Fibroblast of lung (primary cell): ENCODE measurements at regions not wholly inside any gene's neighbourhood (a gene's known extent, or its start where the extent isn't known, plus 50 kb on each side); places are given as distances from the start of the nearest gene placed in this dataset.

Source experiments
- DNase-seq, 2 donors: peaks; one replicate each; pipeline versions ENCODE4 v3.0.0 to v3.0.0-alpha.2; 2010; ENCODE audit warnings: low read depth in 2 of 2
- H2AFZ ChIP-seq: 2 replicates; pipeline ENCODE4 v1.5.1; 2012; ENCODE audit warnings: low read length, control low read depth, inconsistent platforms
- H3K27ac ChIP-seq: 2 replicates; pipeline ENCODE4 v1.5.1; 2011; ENCODE audit warnings: low read length, control low read depth; ENCODE audit not compliant: insufficient read depth
- H3K27me3 ChIP-seq: 2 replicates; pipeline ENCODE4 v1.5.1; 2011; ENCODE audit warnings: mild to moderate bottlenecking, low read length; ENCODE audit not compliant: control insufficient read depth, insufficient read depth
- H3K36me3 ChIP-seq: 2 replicates; pipeline ENCODE4 v1.5.1; 2011; ENCODE audit warnings: low read length; ENCODE audit not compliant: control insufficient read depth, insufficient read depth
- H3K4me1 ChIP-seq: 2 replicates; pipeline ENCODE4 v1.5.1; 2011; ENCODE audit warnings: low read length; ENCODE audit not compliant: control insufficient read depth, insufficient read depth; ENCODE audit errors: extremely low read depth
- H3K4me2 ChIP-seq: 2 replicates; pipeline ENCODE4 v1.5.1; 2011; ENCODE audit warnings: low read length, control low read depth; ENCODE audit not compliant: insufficient read depth; ENCODE audit errors: extremely low read depth
- H3K4me3 ChIP-seq, 4 experiments: fragments of 200-600 bp in 1 of 4; sonication (generic) in 1 of 4; replicated peaks in 1 of 4; 2 replicates each; pipeline ENCODE4 v1.5.1; 2011 to 2016; ENCODE audit warnings: low read length in 4 of 4, low read depth in 3 of 4, mild to moderate bottlenecking in 3 of 4, control low read depth in 2 of 4, inconsistent platforms in 1 of 4, mixed read lengths in 1 of 4; ENCODE audit not compliant: insufficient read depth in 1 of 4; ENCODE audit errors: control extremely low read depth in 1 of 4
- H3K79me2 ChIP-seq: 2 replicates; pipeline ENCODE4 v1.5.1; 2012; ENCODE audit warnings: mild to moderate bottlenecking, low read length, inconsistent platforms; ENCODE audit not compliant: control insufficient read depth, insufficient read depth
- H3K9ac ChIP-seq: 2 replicates; pipeline ENCODE4 v1.5.1; 2011; ENCODE audit warnings: mild to moderate bottlenecking, low read length, control low read depth; ENCODE audit not compliant: insufficient read depth
- H3K9me3 ChIP-seq: 2 replicates; pipeline ENCODE4 v1.5.1; 2012; ENCODE audit warnings: low read depth, low read length; ENCODE audit not compliant: control insufficient read depth, insufficient read depth
- H4K20me1 ChIP-seq: 2 replicates; pipeline ENCODE4 v1.5.1; 2011; ENCODE audit warnings: low read length; ENCODE audit not compliant: control insufficient read depth, insufficient read depth; ENCODE audit errors: extremely low read depth
- EZH2 ChIP-seq: IDR thresholded peaks from 2 replicates; pipeline ENCODE4 v1.5.1; 2012; ENCODE audit warnings: low read length, control low read depth, mild to moderate bottlenecking; ENCODE audit errors: missing control alignments
- TF ChIP-seq, protein P1 (sequence below), 2 donors: IDR thresholded peaks in 1 of 2; conservative IDR thresholded peaks in 1 of 2; 1 replicate in 1 of 2; 2 replicates in 1 of 2; pipeline ENCODE4 v1.5.1; 2011 to 2012; ENCODE audit warnings: low read length in 2 of 2, control low read depth in 1 of 2, inconsistent platforms in 1 of 2, low read depth in 1 of 2, mild to moderate bottlenecking in 1 of 2

DNA sequence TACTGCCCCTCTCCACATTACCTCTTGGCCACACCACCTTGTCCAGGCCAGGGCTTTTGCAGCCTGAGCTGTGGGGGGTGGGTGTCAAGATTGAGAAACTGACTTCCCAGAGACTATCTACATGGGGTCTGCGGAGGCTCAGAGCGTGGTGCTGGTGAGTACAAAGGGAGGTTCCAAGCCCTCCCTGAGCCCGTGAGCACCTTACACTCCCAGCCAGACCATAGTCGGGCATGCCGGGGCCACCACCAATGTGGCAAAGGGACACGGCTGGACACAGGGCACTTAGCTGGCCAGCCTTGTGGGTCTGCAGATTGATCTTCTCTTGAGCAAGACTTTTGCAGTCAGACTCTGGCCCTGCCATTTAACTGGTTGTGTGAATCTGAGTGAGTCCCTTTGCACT is 74.1 kb upstream of the GATA2 start:
- no peak overlapping the region for H3K4me2 ChIP-seq
- H3K9ac ChIP-seq = no peak overlapping the region
- no peak for DNase-seq
- H2AFZ ChIP-seq = no peak overlapping the region
- peaks cover 11% of the 10 kb centered on the region for H3K27me3 ChIP-seq
- no peaks in the 10 kb centered on the region for H3K9me3 ChIP-seq
- no peak overlapping the region for H3K27ac ChIP-seq
- H4K20me1 ChIP-seq = no peaks in the 10 kb centered on the region
- no peaks in the 10 kb centered on the region for H3K36me3 ChIP-seq
- H3K4me1 ChIP-seq = no peaks in the 10 kb centered on the region
- no peak overlapping the region for H3K4me3 ChIP-seq
- no peak for TF ChIP-seq EZH2
- TF ChIP-seq, protein P1, sequence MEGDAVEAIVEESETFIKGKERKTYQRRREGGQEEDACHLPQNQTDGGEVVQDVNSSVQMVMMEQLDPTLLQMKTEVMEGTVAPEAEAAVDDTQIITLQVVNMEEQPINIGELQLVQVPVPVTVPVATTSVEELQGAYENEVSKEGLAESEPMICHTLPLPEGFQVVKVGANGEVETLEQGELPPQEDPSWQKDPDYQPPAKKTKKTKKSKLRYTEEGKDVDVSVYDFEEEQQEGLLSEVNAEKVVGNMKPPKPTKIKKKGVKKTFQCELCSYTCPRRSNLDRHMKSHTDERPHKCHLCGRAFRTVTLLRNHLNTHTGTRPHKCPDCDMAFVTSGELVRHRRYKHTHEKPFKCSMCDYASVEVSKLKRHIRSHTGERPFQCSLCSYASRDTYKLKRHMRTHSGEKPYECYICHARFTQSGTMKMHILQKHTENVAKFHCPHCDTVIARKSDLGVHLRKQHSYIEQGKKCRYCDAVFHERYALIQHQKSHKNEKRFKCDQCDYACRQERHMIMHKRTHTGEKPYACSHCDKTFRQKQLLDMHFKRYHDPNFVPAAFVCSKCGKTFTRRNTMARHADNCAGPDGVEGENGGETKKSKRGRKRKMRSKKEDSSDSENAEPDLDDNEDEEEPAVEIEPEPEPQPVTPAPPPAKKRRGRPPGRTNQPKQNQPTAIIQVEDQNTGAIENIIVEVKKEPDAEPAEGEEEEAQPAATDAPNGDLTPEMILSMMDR (conservative IDR thresholded peaks at IDR 0.05 in 1 of 2, IDR thresholded peaks at IDR 0.05 in 1 of 2; ENCODE audit: low read depth in 1 of 2, low read length in 2 of 2) = no peak
- H3K79me2 ChIP-seq = no peaks in the 10 kb centered on the region

DNA sequence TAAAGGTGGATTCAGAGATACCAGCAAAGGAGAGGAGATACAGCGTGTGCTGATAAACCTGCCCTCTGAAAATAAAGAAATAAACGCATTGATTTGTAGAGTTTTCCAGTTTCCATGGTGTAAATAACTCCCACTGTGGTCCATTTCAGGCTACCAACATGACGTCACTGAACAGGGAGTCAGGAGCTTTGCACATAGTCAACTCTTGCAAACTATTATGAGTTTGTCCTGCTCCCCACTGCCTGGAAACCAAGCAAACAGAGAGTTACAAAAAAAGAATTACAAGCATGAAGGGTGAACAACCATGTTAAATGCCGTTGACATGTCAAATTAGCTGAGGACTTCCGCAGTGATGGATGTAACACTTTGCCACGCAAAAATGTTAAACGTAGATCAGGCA is 70.4 kb upstream of the GATA2 start:
- no peak for TF ChIP-seq EZH2
- TF ChIP-seq, protein P1 (conservative IDR thresholded peaks at IDR 0.05 in 1 of 2, IDR thresholded peaks at IDR 0.05 in 1 of 2; ENCODE audit: low read depth in 1 of 2, low read length in 2 of 2) = no peak
- Histone ChIP-seq H2AFZ (no peak overlapping the region), H3K27me3 (peaks cover 14% of the 10 kb centered on the region), H3K79me2 (no peaks in the 10 kb centered on the region), H3K4me2 (no peak overlapping the region), H3K27ac (no peak overlapping the region), H3K9me3 (no peaks in the 10 kb centered on the region), H3K4me3 (no peak overlapping the region), H3K4me1 (no peaks in the 10 kb centered on the region), H3K36me3 (no peaks in the 10 kb centered on the region), H4K20me1 (no peaks in the 10 kb centered on the region), H3K9ac (no peak overlapping the region)
- no peak for DNase-seq

DNA sequence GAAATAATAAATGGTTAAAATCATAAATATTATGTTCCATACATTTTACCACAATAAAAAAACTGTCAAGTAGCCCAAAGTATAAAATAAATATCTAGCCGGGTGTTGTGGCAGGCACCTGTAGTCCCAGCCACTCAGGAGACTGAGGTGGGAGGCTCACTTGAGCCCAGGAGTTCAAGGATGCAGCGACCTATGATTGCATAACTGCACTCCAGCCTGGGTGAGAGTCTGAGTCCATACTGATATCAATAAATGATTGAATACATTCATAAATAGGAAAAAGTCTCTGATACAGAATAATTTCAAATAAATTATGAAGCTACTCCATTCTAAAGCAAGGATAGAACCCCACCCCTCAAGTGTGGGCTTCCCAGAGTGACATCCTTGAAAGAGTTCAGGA is 68.5 kb upstream of the GATA2 start:
- H3K9me3 ChIP-seq = no peaks in the 10 kb centered on the region
- H3K36me3 ChIP-seq = no peaks in the 10 kb centered on the region
- peaks cover 25% of the 10 kb centered on the region for H3K27me3 ChIP-seq
- no peaks in the 10 kb centered on the region for H4K20me1 ChIP-seq
- TF ChIP-seq, protein P1 (conservative IDR thresholded peaks at IDR 0.05 in 1 of 2, IDR thresholded peaks at IDR 0.05 in 1 of 2; ENCODE audit: low read depth in 1 of 2, low read length in 2 of 2) = no peak
- no peak for TF ChIP-seq EZH2
- no peak overlapping the region for H3K27ac ChIP-seq
- H3K9ac ChIP-seq = no peak overlapping the region
- no peak for DNase-seq
- H3K4me2 ChIP-seq = no peak overlapping the region
- no peaks in the 10 kb centered on the region for H3K4me1 ChIP-seq
- H2AFZ ChIP-seq = no peak overlapping the region
- H3K79me2 ChIP-seq = no peaks in the 10 kb centered on the region
- H3K4me3 ChIP-seq = no peak overlapping the region
